Tibial nerve (tissue), 4 donors: ENCODE measurements at regions not wholly inside any gene's neighbourhood (a gene's known extent, or its start where the extent isn't known, plus 50 kb on each side); places are given as distances from the start of the nearest gene placed in this dataset.

ENCODE experiments used
- DNase-seq, 2 donors: peaks; one replicate each; pipeline ENCODE4 v3.0.0-alpha.2; 2019; ENCODE audit warnings: low spot score in 2 of 2
- H3K27ac ChIP-seq, 4 donors: fragments of 200-600 bp; sonication (generic) in 3 of 4; one replicate each; pipeline ENCODE4 v1.5.1; 2017 to 2019; ENCODE audit warnings: mild to moderate bottlenecking in 1 of 4
- H3K27me3 ChIP-seq, 2 donors: fragments of 200-600 bp; sonication (generic) in 1 of 2; one replicate each; pipeline versions ENCODE4 v1.5.1 to v1.6.0; 2017 to 2019
- H3K36me3 ChIP-seq, 3 donors: fragments of 200-600 bp; sonication (generic); one replicate each; pipeline ENCODE4 v1.5.1; 2018 to 2019
- H3K4me1 ChIP-seq, 4 donors: fragments of 200-600 bp; sonication (generic) in 3 of 4; one replicate each; pipeline ENCODE4 v1.5.1; 2017 to 2019
- H3K4me3 ChIP-seq, 4 donors: fragments of 200-600 bp; sonication (generic) in 3 of 4; one replicate each; pipeline ENCODE4 v1.5.1; 2017 to 2019; ENCODE audit warnings: mild to moderate bottlenecking in 1 of 4, moderate library complexity in 1 of 4
- H3K9me3 ChIP-seq, 4 donors: fragments of 200-600 bp; sonication (generic) in 3 of 4; one replicate each; pipeline ENCODE4 v1.5.1; 2017 to 2019
- CTCF ChIP-seq, 5 experiments: fragments of 200-600 bp in 3 of 5; fragments of 450-650 bp in 2 of 5; sonication (generic) in 3 of 5; IDR thresholded peaks; one replicate each; pipeline ENCODE4 v1.5.1; 2016 to 2019; ENCODE audit warnings: antibody characterized with exemption in 5 of 5, mild to moderate bottlenecking in 3 of 5, moderate library complexity in 2 of 5
- EP300 ChIP-seq, 2 donors: sonication (generic); formaldehyde crosslinking; IDR thresholded peaks; one replicate each; pipeline ENCODE4 v1.6.1; 2017; ENCODE audit warnings: antibody characterized with exemption in 2 of 2, mild to moderate bottlenecking in 1 of 2
- POLR2A ChIP-seq, 2 donors: fragments of 450-650 bp; IDR thresholded peaks; one replicate each; pipeline ENCODE4 v1.6.1; 2017; ENCODE audit warnings: antibody characterized with exemption in 2 of 2, mild to moderate bottlenecking in 2 of 2, moderate library complexity in 2 of 2
- WGBS, 2 donors: methylation state at CpG; one replicate each; pipeline ENCODE4 v1.1.5; 2018; 5-methylcytosine and 5-hydroxymethylcytosine counted together

GRCh38 chr4:23337292-23337691, 552.6 kb downstream of the PPARGC1A start:
- H3K9me3 ChIP-seq = no peaks in the 10 kb centered on the region
- no peaks in the 10 kb centered on the region for H3K4me1 ChIP-seq
- no peaks in the 10 kb centered on the region for H3K36me3 ChIP-seq
- no peaks in the 10 kb centered on the region for H3K27me3 ChIP-seq
- no peak overlapping the region for H3K27ac ChIP-seq
- H3K4me3 ChIP-seq = no peak overlapping the region
- TF ChIP-seq CTCF (IDR thresholded peaks at IDR 0.05) = no peak
- 63 to 77% methylated on average over 2 of the region's 2 CpGs for WGBS, 2 donors
- no peak for DNase-seq

- Histone ChIP-seq H3K27me3 (no peaks in the 10 kb centered on the region), H3K36me3 (no peaks in the 10 kb centered on the region), H3K9me3 (no peaks in the 10 kb centered on the region), H3K4me1 (no peaks in the 10 kb centered on the region), H3K4me3 (no peak overlapping the region), H3K27ac (no peak overlapping the region)
- 36 to 44% methylated on average over 5 of the region's 5 CpGs for WGBS, 2 donors
- TF ChIP-seq POLR2A (IDR thresholded peaks at IDR 0.05) (no peak), EP300 (IDR thresholded peaks at IDR 0.05) (no peak), CTCF (IDR thresholded peaks at IDR 0.05) (no peak)
- peak in 1 of 2 donors; percentile 7 for DNase-seq
These were observed 555.6 kb downstream of the PPARGC1A start for GRCh38 chr4:23333946-23334878.

- no peak for DNase-seq
- Histone ChIP-seq H3K4me3 (no peak overlapping the region), H3K9me3 (no peaks in the 10 kb centered on the region), H3K27ac (no peak overlapping the region), H3K36me3 (no peaks in the 10 kb centered on the region), H3K27me3 (no peaks in the 10 kb centered on the region), H3K4me1 (no peaks in the 10 kb centered on the region)
- no peak for TF ChIP-seq POLR2A (IDR thresholded peaks at IDR 0.05)
- TF ChIP-seq EP300 (IDR thresholded peaks at IDR 0.05) = no peak
- no peak for TF ChIP-seq CTCF (IDR thresholded peaks at IDR 0.05)
- 87 to 88% methylated on average over 5 of the region's 5 CpGs for WGBS, 2 donors
These were observed 556.3 kb downstream of the PPARGC1A start for GRCh38 chr4:23333556-23333945.

GRCh38 chr4:23332313-23332712, 557.5 kb downstream of the PPARGC1A start:
- Histone ChIP-seq H3K36me3 (no peaks in the 10 kb centered on the region), H3K9me3 (no peaks in the 10 kb centered on the region), H3K27ac (no peak overlapping the region), H3K4me1 (no peaks in the 10 kb centered on the region), H3K4me3 (no peak overlapping the region), H3K27me3 (no peaks in the 10 kb centered on the region)
- WGBS, 2 donors = 54 to 63% methylated on average over 2 of the region's 2 CpGs
- DNase-seq = no peak
- TF ChIP-seq POLR2A (IDR thresholded peaks at IDR 0.05) (no peak), EP300 (IDR thresholded peaks at IDR 0.05) (no peak), CTCF (IDR thresholded peaks at IDR 0.05) (no peak)

GRCh38 chr4:23327120-23327519, 562.7 kb downstream of the PPARGC1A start:
- Histone ChIP-seq H3K4me3 (no peak overlapping the region), H3K27me3 (no peaks in the 10 kb centered on the region), H3K36me3 (no peaks in the 10 kb centered on the region), H3K4me1 (no peaks in the 10 kb centered on the region), H3K9me3 (no peaks in the 10 kb centered on the region), H3K27ac (no peak overlapping the region)
- TF ChIP-seq CTCF (IDR thresholded peaks at IDR 0.05) (no peak), EP300 (IDR thresholded peaks at IDR 0.05) (no peak)
- DNase-seq = no peak
- WGBS, 2 donors = 88 to 95% methylated on average over 1 of the region's 1 CpG
